ENCODE measurements at regions not wholly inside any gene's neighbourhood (a gene's known extent, or its start where the extent isn't known, plus 50 kb on each side); places are given as distances from the start of the nearest gene placed in this dataset.
"Not testable (repeated sequence)": the region's sequence is repeated elsewhere in the genome, so short reads cannot be mapped to it uniquely, and the experiment has no call there.

DNA sequence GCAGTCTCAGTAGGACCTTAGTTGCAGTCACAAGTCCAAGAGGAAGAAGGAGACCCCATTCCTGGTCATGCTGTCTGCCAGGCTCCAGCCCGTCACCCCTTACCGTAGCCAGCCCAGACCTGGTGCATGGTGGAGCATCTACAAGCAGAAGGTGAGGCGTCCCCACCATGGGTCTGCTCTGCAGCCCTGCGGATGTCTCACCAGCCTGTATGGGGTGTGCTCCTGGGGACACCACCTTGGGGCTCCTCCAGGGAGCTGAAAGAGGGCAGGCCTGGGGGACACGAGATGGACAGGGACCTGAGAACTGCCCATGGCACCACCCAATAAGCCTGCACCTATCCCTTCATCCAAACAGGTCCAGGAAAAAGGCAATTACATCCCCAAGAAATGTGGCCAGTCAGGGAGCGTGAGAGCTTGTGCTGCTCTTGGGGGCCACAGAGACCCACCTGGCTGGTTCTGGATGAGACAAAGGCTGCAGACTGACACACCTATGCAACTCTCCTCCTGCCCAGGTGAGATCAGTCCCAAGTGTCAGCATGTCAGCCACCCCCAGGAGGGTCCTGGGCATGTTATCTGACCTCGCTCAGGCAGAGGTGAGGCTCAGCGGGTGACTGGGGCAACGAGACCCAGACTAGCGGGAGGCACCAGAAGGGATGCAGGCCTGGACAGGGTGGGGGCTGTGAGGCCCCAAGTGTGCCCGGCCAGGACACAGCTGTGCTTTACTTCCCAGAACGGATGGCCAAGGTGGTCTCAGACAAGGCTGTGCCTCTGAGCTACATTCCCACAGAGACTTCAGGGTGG, 84.5 kb upstream of the RET start:
- intact Hi-C loops (cut with micrococcal nuclease; ENCODE audit: unreplicated experiment) = no loop called here
- TF ChIP-seq EZH2 (IDR thresholded peaks at IDR 0.05; ENCODE audit: borderline replicate concordance, low read depth, low read length, poor library complexity, severe bottlenecking) = no peak
- TF ChIP-seq, protein P1, sequence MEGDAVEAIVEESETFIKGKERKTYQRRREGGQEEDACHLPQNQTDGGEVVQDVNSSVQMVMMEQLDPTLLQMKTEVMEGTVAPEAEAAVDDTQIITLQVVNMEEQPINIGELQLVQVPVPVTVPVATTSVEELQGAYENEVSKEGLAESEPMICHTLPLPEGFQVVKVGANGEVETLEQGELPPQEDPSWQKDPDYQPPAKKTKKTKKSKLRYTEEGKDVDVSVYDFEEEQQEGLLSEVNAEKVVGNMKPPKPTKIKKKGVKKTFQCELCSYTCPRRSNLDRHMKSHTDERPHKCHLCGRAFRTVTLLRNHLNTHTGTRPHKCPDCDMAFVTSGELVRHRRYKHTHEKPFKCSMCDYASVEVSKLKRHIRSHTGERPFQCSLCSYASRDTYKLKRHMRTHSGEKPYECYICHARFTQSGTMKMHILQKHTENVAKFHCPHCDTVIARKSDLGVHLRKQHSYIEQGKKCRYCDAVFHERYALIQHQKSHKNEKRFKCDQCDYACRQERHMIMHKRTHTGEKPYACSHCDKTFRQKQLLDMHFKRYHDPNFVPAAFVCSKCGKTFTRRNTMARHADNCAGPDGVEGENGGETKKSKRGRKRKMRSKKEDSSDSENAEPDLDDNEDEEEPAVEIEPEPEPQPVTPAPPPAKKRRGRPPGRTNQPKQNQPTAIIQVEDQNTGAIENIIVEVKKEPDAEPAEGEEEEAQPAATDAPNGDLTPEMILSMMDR (conservative IDR thresholded peaks at IDR 0.05; ENCODE audit: low read depth, low read length) = no peak
- no peaks in the 10 kb centered on the region for H3K9me3 ChIP-seq (ENCODE audit: low read depth, low read length, poor library complexity, severe bottlenecking)
- H3K4me3 ChIP-seq (ENCODE audit: low read depth, low read length, poor library complexity, severe bottlenecking) = no peak overlapping the region
- POLR2A ChIA-PET (ENCODE audit: low non-redundant PET) = no interaction called here
- H3K27me3 ChIP-seq (replicated peaks; ENCODE audit: insufficient read depth, low read depth, low read length, poor library complexity) = no peaks in the 10 kb centered on the region
- CTCF ChIA-PET = no interaction called here
- no peak overlapping the region for H3K27ac ChIP-seq (ENCODE audit: low read depth, low read length, poor library complexity, severe bottlenecking)
- no peaks in the 10 kb centered on the region for H3K36me3 ChIP-seq (ENCODE audit: insufficient read depth, low read length, poor library complexity, severe bottlenecking)
- DNase-seq (ENCODE audit: low spot score) = no peak
- no peaks in the 10 kb centered on the region for H3K4me1 ChIP-seq (ENCODE audit: insufficient read depth, low read length, poor library complexity, severe bottlenecking)
- BruUV-seq (replicated peaks) = no TSS peak

DNA sequence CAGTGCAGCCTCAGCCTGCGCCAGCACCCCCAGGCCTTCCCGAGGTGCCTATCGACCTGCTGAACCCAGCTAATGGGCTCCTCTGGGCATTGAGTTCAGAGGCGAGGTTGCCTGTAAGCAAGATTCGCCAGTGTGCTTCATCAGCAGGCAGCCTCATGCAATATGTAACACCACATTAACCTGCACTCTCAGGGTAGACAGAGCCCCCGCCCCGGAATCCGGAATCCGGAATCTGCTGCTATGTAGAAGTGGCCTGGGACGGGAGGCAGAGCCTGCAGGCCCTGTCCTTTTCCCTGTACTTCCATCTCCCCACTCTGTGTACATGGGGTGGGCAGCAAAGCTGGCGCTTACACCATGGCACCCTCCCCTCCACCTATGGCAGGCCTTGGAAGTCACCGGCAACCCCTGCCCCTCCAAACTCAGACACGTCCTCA, 83.9 kb upstream of the RET start:
- no peak overlapping the region for H3K27ac ChIP-seq (ENCODE audit: low read depth, low read length, poor library complexity, severe bottlenecking)
- H3K36me3 ChIP-seq (ENCODE audit: insufficient read depth, low read length, poor library complexity, severe bottlenecking) = no peaks in the 10 kb centered on the region
- BruUV-seq (replicated peaks) = no TSS peak
- H3K9me3 ChIP-seq (ENCODE audit: low read depth, low read length, poor library complexity, severe bottlenecking) = no peaks in the 10 kb centered on the region
- DNase-seq (ENCODE audit: low spot score) = no peak
- intact Hi-C loops (cut with micrococcal nuclease; ENCODE audit: unreplicated experiment) = no loop called here
- no peaks in the 10 kb centered on the region for H3K4me1 ChIP-seq (ENCODE audit: insufficient read depth, low read length, poor library complexity, severe bottlenecking)
- TF ChIP-seq, protein P1 (conservative IDR thresholded peaks at IDR 0.05; ENCODE audit: low read depth, low read length) = no peak
- TF ChIP-seq EZH2 (IDR thresholded peaks at IDR 0.05; ENCODE audit: borderline replicate concordance, low read depth, low read length, poor library complexity, severe bottlenecking) = no peak
- ChIA-PET CTCF (no interaction called here), POLR2A (ENCODE audit: low non-redundant PET) (no interaction called here)
- no peaks in the 10 kb centered on the region for H3K27me3 ChIP-seq (replicated peaks; ENCODE audit: insufficient read depth, low read depth, low read length, poor library complexity)
- H3K4me3 ChIP-seq (ENCODE audit: low read depth, low read length, poor library complexity, severe bottlenecking) = no peak overlapping the region

DNA sequence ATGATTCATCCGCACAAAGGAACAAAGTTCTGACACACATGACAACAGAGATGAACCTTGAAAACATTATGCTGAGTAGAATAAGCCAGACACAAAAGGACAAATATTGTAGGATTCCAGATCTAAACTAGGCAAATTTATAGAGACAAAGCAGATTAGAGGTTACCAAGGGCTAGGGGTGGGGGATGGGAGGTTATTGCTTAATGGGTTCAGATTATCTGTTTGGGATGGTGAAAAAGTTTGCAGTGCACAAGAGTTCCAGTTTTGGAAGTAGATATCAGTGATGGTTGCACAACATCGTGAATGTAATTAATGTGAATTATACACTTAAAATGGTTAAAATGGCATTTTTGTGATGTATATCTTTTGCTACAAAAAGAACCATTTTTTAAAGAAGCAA, 82.0 kb upstream of the RET start:
- DNase-seq (ENCODE audit: low spot score); H3K27ac ChIP-seq (ENCODE audit: low read depth, low read length, poor library complexity, severe bottlenecking); intact Hi-C loops (cut with micrococcal nuclease; ENCODE audit: unreplicated experiment); CTCF ChIA-PET; H3K9me3 ChIP-seq (ENCODE audit: low read depth, low read length, poor library complexity, severe bottlenecking); H3K36me3 ChIP-seq (ENCODE audit: insufficient read depth, low read length, poor library complexity, severe bottlenecking); BruUV-seq (replicated peaks); POLR2A ChIA-PET (ENCODE audit: low non-redundant PET); H3K27me3 ChIP-seq (replicated peaks; ENCODE audit: insufficient read depth, low read depth, low read length, poor library complexity); H3K4me3 ChIP-seq (ENCODE audit: low read depth, low read length, poor library complexity, severe bottlenecking); H3K4me1 ChIP-seq (ENCODE audit: insufficient read depth, low read length, poor library complexity, severe bottlenecking): not testable (repeated sequence)

DNA sequence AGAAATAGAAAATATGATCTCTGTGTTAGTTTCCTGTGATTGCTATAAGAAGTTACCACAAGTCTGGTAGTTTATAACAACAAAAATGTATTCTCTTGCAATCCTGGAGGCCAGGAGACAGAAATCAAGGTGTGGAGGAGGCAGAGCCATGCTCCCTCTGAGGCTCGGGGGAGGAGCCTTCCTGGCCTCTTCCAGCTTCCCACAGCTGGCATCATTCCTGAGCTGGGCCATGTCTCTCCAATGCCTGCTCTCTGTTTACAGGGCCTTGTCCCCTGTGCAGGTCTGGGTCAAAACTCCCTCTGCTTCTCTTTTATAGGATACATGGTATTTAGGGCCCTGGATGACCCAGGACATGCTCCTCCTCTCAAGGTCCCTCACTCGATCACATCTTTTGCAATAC, 81.3 kb upstream of the RET start:
- TF ChIP-seq, protein P1 (conservative IDR thresholded peaks at IDR 0.05; ENCODE audit: low read depth, low read length) = no peak
- no peak for TF ChIP-seq EZH2 (IDR thresholded peaks at IDR 0.05; ENCODE audit: borderline replicate concordance, low read depth, low read length, poor library complexity, severe bottlenecking)
- DNase-seq (ENCODE audit: low spot score) = no peak
- no peaks in the 10 kb centered on the region for H3K9me3 ChIP-seq (ENCODE audit: low read depth, low read length, poor library complexity, severe bottlenecking)
- no peak overlapping the region for H3K4me3 ChIP-seq (ENCODE audit: low read depth, low read length, poor library complexity, severe bottlenecking)
- H3K4me1 ChIP-seq (ENCODE audit: insufficient read depth, low read length, poor library complexity, severe bottlenecking) = no peaks in the 10 kb centered on the region
- BruUV-seq (replicated peaks) = no TSS peak
- no peaks in the 10 kb centered on the region for H3K27me3 ChIP-seq (replicated peaks; ENCODE audit: insufficient read depth, low read depth, low read length, poor library complexity)
- CTCF ChIA-PET = no interaction called here
- no peaks in the 10 kb centered on the region for H3K36me3 ChIP-seq (ENCODE audit: insufficient read depth, low read length, poor library complexity, severe bottlenecking)
- intact Hi-C loops (cut with micrococcal nuclease; ENCODE audit: unreplicated experiment) = no loop called here
- no peak overlapping the region for H3K27ac ChIP-seq (ENCODE audit: low read depth, low read length, poor library complexity, severe bottlenecking)
- POLR2A ChIA-PET (ENCODE audit: low non-redundant PET) = no interaction called here

All from A673 (cell line).